ENCODE measurements at regions not wholly inside any gene's neighbourhood (a gene's known extent, or its start where the extent isn't known, plus 50 kb on each side); places are given as distances from the start of the nearest gene placed in this dataset.

GRCh38 chr2:60168247-60168646 is 385.2 kb downstream of the BCL11A start:
- Histone ChIP-seq H3K56ac (ENCODE audit: low read length) (no peak overlapping the region), H2AK5ac (ENCODE audit: low read length) (no peak overlapping the region), H3K4ac (ENCODE audit: low read depth, low read length) (no peak overlapping the region), H4K5ac (ENCODE audit: low read length) (no peak overlapping the region), H3K79me1 (ENCODE audit: low read length) (no peaks in the 10 kb centered on the region), H3K9ac (ENCODE audit: low read length) (no peak overlapping the region), H3K4me3 (ENCODE audit: low read length) (no peak overlapping the region), H3K23ac (ENCODE audit: low read length) (no peak overlapping the region), H2BK5ac (ENCODE audit: low read length) (no peak overlapping the region), H3K79me2 (ENCODE audit: control insufficient read depth, insufficient read depth, low read length) (no peaks in the 10 kb centered on the region), H2BK15ac (replicated peaks; ENCODE audit: low read depth) (no peak overlapping the region), H3K4me1 (ENCODE audit: control insufficient read depth, low read depth, low read length) (no peaks in the 10 kb centered on the region), H3K18ac (ENCODE audit: low read length) (no peak overlapping the region), H3K27me3 (ENCODE audit: insufficient read depth, low read length, poor library complexity) (no peaks in the 10 kb centered on the region), H3K4me2 (ENCODE audit: low read length) (no peak overlapping the region), H3K27ac (ENCODE audit: low read depth, low read length) (no peak overlapping the region), H3K36me3 (ENCODE audit: control insufficient read depth, insufficient read depth, low read length) (no peaks in the 10 kb centered on the region), H4K8ac (ENCODE audit: low read depth, low read length) (no peak overlapping the region), H2BK120ac (ENCODE audit: low read depth, low read length) (no peak overlapping the region)
- WGBS (ENCODE audit: extremely low coverage, insufficient coverage, low lambda C conversion rate), result no CpG with 5 or more reads among the region's 3 CpGs
- DNase-seq, result no peak

- Histone ChIP-seq H3K27ac (ENCODE audit: low read depth, low read length) (no peak overlapping the region), H2BK15ac (replicated peaks; ENCODE audit: low read depth) (no peak overlapping the region), H3K79me1 (ENCODE audit: low read length) (no peaks in the 10 kb centered on the region), H3K4ac (ENCODE audit: low read depth, low read length) (no peak overlapping the region), H4K8ac (ENCODE audit: low read depth, low read length) (no peak overlapping the region), H3K36me3 (ENCODE audit: control insufficient read depth, insufficient read depth, low read length) (no peaks in the 10 kb centered on the region), H3K27me3 (ENCODE audit: insufficient read depth, low read length, poor library complexity) (no peaks in the 10 kb centered on the region), H3K4me2 (ENCODE audit: low read length) (no peak overlapping the region), H3K79me2 (ENCODE audit: control insufficient read depth, insufficient read depth, low read length) (no peaks in the 10 kb centered on the region), H3K4me3 (ENCODE audit: low read length) (no peak overlapping the region), H2BK5ac (ENCODE audit: low read length) (no peak overlapping the region), H3K4me1 (ENCODE audit: control insufficient read depth, low read depth, low read length) (no peaks in the 10 kb centered on the region), H4K5ac (ENCODE audit: low read length) (no peak overlapping the region), H2AK5ac (ENCODE audit: low read length) (no peak overlapping the region), H3K18ac (ENCODE audit: low read length) (no peak overlapping the region), H3K56ac (ENCODE audit: low read length) (no peak overlapping the region), H2BK120ac (ENCODE audit: low read depth, low read length) (no peak overlapping the region), H3K9ac (ENCODE audit: low read length) (no peak overlapping the region), H3K23ac (ENCODE audit: low read length) (no peak overlapping the region)
- DNase-seq, result no peak
- WGBS (ENCODE audit: extremely low coverage, insufficient coverage, low lambda C conversion rate), result no CpG with 5 or more reads among the region's 4 CpGs
Measured at GRCh38 chr2:60167089-60167488, 386.4 kb downstream of the BCL11A start.

GRCh38 chr2:60163691-60164090 is 389.8 kb downstream of the BCL11A start:
- Histone ChIP-seq H3K23ac (ENCODE audit: low read length) (no peak overlapping the region), H3K79me2 (ENCODE audit: control insufficient read depth, insufficient read depth, low read length) (no peaks in the 10 kb centered on the region), H2AK5ac (ENCODE audit: low read length) (no peak overlapping the region), H3K79me1 (ENCODE audit: low read length) (no peaks in the 10 kb centered on the region), H3K56ac (ENCODE audit: low read length) (no peak overlapping the region), H3K18ac (ENCODE audit: low read length) (no peak overlapping the region), H3K4me1 (ENCODE audit: control insufficient read depth, low read depth, low read length) (no peaks in the 10 kb centered on the region), H3K27ac (ENCODE audit: low read depth, low read length) (no peak overlapping the region), H3K4me3 (ENCODE audit: low read length) (no peak overlapping the region), H3K4me2 (ENCODE audit: low read length) (no peak overlapping the region), H3K9ac (ENCODE audit: low read length) (no peak overlapping the region), H2BK120ac (ENCODE audit: low read depth, low read length) (no peak overlapping the region), H2BK15ac (replicated peaks; ENCODE audit: low read depth) (no peak overlapping the region), H3K36me3 (ENCODE audit: control insufficient read depth, insufficient read depth, low read length) (no peaks in the 10 kb centered on the region), H3K27me3 (ENCODE audit: insufficient read depth, low read length, poor library complexity) (no peaks in the 10 kb centered on the region), H2BK5ac (ENCODE audit: low read length) (no peak overlapping the region), H4K8ac (ENCODE audit: low read depth, low read length) (no peak overlapping the region), H4K5ac (ENCODE audit: low read length) (no peak overlapping the region), H3K4ac (ENCODE audit: low read depth, low read length) (no peak overlapping the region)
- DNase-seq, result no peak
- no CpG with 5 or more reads among the region's 7 CpGs for WGBS (ENCODE audit: extremely low coverage, insufficient coverage, low lambda C conversion rate)

GRCh38 chr2:60159519-60159918 is 393.9 kb downstream of the BCL11A start:
- Histone ChIP-seq H3K36me3 (ENCODE audit: control insufficient read depth, insufficient read depth, low read length) (no peaks in the 10 kb centered on the region), H3K27me3 (ENCODE audit: insufficient read depth, low read length, poor library complexity) (no peaks in the 10 kb centered on the region), H3K79me2 (ENCODE audit: control insufficient read depth, insufficient read depth, low read length) (no peaks in the 10 kb centered on the region), H2BK15ac (replicated peaks; ENCODE audit: low read depth) (no peak overlapping the region), H3K18ac (ENCODE audit: low read length) (no peak overlapping the region), H4K8ac (ENCODE audit: low read depth, low read length) (no peak overlapping the region), H3K27ac (ENCODE audit: low read depth, low read length) (no peak overlapping the region), H3K9ac (ENCODE audit: low read length) (no peak overlapping the region), H3K4me3 (ENCODE audit: low read length) (no peak overlapping the region), H3K79me1 (ENCODE audit: low read length) (no peaks in the 10 kb centered on the region), H2AK5ac (ENCODE audit: low read length) (no peak overlapping the region), H3K4me1 (ENCODE audit: control insufficient read depth, low read depth, low read length) (no peaks in the 10 kb centered on the region), H3K23ac (ENCODE audit: low read length) (no peak overlapping the region), H3K4me2 (ENCODE audit: low read length) (no peak overlapping the region), H4K5ac (ENCODE audit: low read length) (no peak overlapping the region), H3K56ac (ENCODE audit: low read length) (no peak overlapping the region), H2BK120ac (ENCODE audit: low read depth, low read length) (no peak overlapping the region), H3K4ac (ENCODE audit: low read depth, low read length) (no peak overlapping the region), H2BK5ac (ENCODE audit: low read length) (no peak overlapping the region)
- no peak for DNase-seq
- no CpG with 5 or more reads among the region's 2 CpGs for WGBS (ENCODE audit: extremely low coverage, insufficient coverage, low lambda C conversion rate)

- H2BK15ac ChIP-seq (replicated peaks; ENCODE audit: low read depth), result no peak overlapping the region
- WGBS (ENCODE audit: extremely low coverage, insufficient coverage, low lambda C conversion rate), result no CpG with 5 or more reads among the region's 1 CpG
- H2BK5ac ChIP-seq (ENCODE audit: low read length), result no peak overlapping the region
- no peak overlapping the region for H3K9ac ChIP-seq (ENCODE audit: low read length)
- no peak overlapping the region for H3K23ac ChIP-seq (ENCODE audit: low read length)
- no peak overlapping the region for H3K4ac ChIP-seq (ENCODE audit: low read depth, low read length)
- no peaks in the 10 kb centered on the region for H3K79me1 ChIP-seq (ENCODE audit: low read length)
- H4K8ac ChIP-seq (ENCODE audit: low read depth, low read length), result no peak overlapping the region
- H3K27ac ChIP-seq (ENCODE audit: low read depth, low read length), result no peak overlapping the region
- H2BK120ac ChIP-seq (ENCODE audit: low read depth, low read length), result no peak overlapping the region
- no peak for DNase-seq
- H3K18ac ChIP-seq (ENCODE audit: low read length), result no peak overlapping the region
- H3K27me3 ChIP-seq (ENCODE audit: insufficient read depth, low read length, poor library complexity), result no peaks in the 10 kb centered on the region
- H3K56ac ChIP-seq (ENCODE audit: low read length), result no peak overlapping the region
- H3K79me2 ChIP-seq (ENCODE audit: control insufficient read depth, insufficient read depth, low read length), result no peaks in the 10 kb centered on the region
- no peaks in the 10 kb centered on the region for H3K36me3 ChIP-seq (ENCODE audit: control insufficient read depth, insufficient read depth, low read length)
- no peaks in the 10 kb centered on the region for H3K4me1 ChIP-seq (ENCODE audit: control insufficient read depth, low read depth, low read length)
- H3K4me3 ChIP-seq (ENCODE audit: low read length), result no peak overlapping the region
- no peak overlapping the region for H4K5ac ChIP-seq (ENCODE audit: low read length)
- no peak overlapping the region for H3K4me2 ChIP-seq (ENCODE audit: low read length)
- H2AK5ac ChIP-seq (ENCODE audit: low read length), result no peak overlapping the region
Measured at GRCh38 chr2:60158262-60158661, 395.2 kb downstream of the BCL11A start.

- no peak overlapping the region for H2BK120ac ChIP-seq (ENCODE audit: low read depth, low read length)
- H3K4me1 ChIP-seq (ENCODE audit: control insufficient read depth, low read depth, low read length), result no peaks in the 10 kb centered on the region
- no peaks in the 10 kb centered on the region for H3K27me3 ChIP-seq (ENCODE audit: insufficient read depth, low read length, poor library complexity)
- WGBS (ENCODE audit: extremely low coverage, insufficient coverage, low lambda C conversion rate), result no CpG with 5 or more reads among the region's 1 CpG
- H3K56ac ChIP-seq (ENCODE audit: low read length), result no peak overlapping the region
- no peaks in the 10 kb centered on the region for H3K36me3 ChIP-seq (ENCODE audit: control insufficient read depth, insufficient read depth, low read length)
- H2AK5ac ChIP-seq (ENCODE audit: low read length), result no peak overlapping the region
- no peak overlapping the region for H4K8ac ChIP-seq (ENCODE audit: low read depth, low read length)
- H2BK15ac ChIP-seq (replicated peaks; ENCODE audit: low read depth), result no peak overlapping the region
- H3K4me3 ChIP-seq (ENCODE audit: low read length), result no peak overlapping the region
- DNase-seq, result no peak
- no peak overlapping the region for H3K4me2 ChIP-seq (ENCODE audit: low read length)
- no peak overlapping the region for H2BK5ac ChIP-seq (ENCODE audit: low read length)
- no peak overlapping the region for H3K23ac ChIP-seq (ENCODE audit: low read length)
- H3K27ac ChIP-seq (ENCODE audit: low read depth, low read length), result no peak overlapping the region
- H3K79me2 ChIP-seq (ENCODE audit: control insufficient read depth, insufficient read depth, low read length), result no peaks in the 10 kb centered on the region
- no peak overlapping the region for H3K9ac ChIP-seq (ENCODE audit: low read length)
- H3K4ac ChIP-seq (ENCODE audit: low read depth, low read length), result no peak overlapping the region
- no peak overlapping the region for H4K5ac ChIP-seq (ENCODE audit: low read length)
- H3K79me1 ChIP-seq (ENCODE audit: low read length), result no peaks in the 10 kb centered on the region
- no peak overlapping the region for H3K18ac ChIP-seq (ENCODE audit: low read length)
Measured at GRCh38 chr2:60157283-60157682, 396.2 kb downstream of the BCL11A start.

Measured in mesendoderm (in vitro differentiated cells).